ENCODE measurements at regions not wholly inside any gene's neighbourhood (a gene's known extent, or its start where the extent isn't known, plus 50 kb on each side); places are given as distances from the start of the nearest gene placed in this dataset.

DNA sequence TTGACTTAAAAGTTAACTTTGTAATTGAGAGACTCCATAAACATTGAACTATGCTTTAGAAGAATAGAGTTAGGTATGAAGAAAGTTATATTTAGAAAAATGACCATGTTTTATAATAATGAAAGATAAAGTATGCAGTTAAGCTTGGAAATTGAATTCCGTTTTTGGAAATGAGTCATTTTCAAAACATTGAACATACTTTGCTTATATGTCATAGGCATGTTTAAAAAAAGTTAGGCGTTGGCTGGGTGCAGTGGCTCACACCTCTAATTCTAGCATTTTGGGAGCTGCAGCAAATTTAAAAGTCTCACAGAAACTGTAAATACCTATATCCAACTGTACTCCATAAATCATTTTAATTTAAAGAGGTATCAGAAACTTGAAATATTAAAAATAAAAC lies 607.4 kb downstream of the CBLN2 start:
- H3K4me3 ChIP-seq (ENCODE audit: low read depth, poor library complexity, severe bottlenecking): no peak overlapping the region
- 42 to 58% methylated on average over 2 of the region's 2 CpGs for WGBS, 2 donors
- TF ChIP-seq POLR2A (IDR thresholded peaks at IDR 0.05): no peak
- TF ChIP-seq, protein P1, sequence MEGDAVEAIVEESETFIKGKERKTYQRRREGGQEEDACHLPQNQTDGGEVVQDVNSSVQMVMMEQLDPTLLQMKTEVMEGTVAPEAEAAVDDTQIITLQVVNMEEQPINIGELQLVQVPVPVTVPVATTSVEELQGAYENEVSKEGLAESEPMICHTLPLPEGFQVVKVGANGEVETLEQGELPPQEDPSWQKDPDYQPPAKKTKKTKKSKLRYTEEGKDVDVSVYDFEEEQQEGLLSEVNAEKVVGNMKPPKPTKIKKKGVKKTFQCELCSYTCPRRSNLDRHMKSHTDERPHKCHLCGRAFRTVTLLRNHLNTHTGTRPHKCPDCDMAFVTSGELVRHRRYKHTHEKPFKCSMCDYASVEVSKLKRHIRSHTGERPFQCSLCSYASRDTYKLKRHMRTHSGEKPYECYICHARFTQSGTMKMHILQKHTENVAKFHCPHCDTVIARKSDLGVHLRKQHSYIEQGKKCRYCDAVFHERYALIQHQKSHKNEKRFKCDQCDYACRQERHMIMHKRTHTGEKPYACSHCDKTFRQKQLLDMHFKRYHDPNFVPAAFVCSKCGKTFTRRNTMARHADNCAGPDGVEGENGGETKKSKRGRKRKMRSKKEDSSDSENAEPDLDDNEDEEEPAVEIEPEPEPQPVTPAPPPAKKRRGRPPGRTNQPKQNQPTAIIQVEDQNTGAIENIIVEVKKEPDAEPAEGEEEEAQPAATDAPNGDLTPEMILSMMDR (IDR thresholded peaks at IDR 0.05): no peak
- intact Hi-C loops (cut with DNase I; ENCODE audit: low total_unique reads): no loop called here
- no peak for DNase-seq (ENCODE audit: low spot score in 2 of 2)

DNA sequence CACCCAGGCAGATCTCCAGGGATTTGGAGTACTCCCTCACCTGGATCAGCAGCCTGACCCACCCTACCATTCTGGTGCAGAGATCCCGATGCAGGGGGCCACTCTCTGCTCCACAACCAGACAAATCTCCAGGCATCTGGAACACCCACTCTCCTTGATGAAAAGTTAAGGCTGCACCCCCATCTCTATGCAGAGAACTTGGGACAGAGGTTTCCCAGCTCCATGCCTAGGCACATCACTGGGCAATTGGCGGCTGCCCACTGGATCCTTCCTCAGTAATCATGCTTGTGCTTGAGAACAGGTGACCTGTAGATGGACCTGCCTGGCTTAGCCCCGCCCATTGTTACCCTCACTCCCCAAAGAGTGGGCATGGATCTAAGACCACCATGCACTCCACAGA lies 624.9 kb downstream of the CBLN2 start:
- WGBS, 2 donors: 87 to 91% methylated on average over 3 of the region's 3 CpGs
- TF ChIP-seq, protein P1 (IDR thresholded peaks at IDR 0.05): no peak
- no peak for TF ChIP-seq POLR2A (IDR thresholded peaks at IDR 0.05)
- no peak overlapping the region for H3K4me3 ChIP-seq (ENCODE audit: low read depth, poor library complexity, severe bottlenecking)
- intact Hi-C loops (cut with DNase I; ENCODE audit: low total_unique reads): no loop called here
- no peak for DNase-seq (ENCODE audit: low spot score in 2 of 2)

DNA sequence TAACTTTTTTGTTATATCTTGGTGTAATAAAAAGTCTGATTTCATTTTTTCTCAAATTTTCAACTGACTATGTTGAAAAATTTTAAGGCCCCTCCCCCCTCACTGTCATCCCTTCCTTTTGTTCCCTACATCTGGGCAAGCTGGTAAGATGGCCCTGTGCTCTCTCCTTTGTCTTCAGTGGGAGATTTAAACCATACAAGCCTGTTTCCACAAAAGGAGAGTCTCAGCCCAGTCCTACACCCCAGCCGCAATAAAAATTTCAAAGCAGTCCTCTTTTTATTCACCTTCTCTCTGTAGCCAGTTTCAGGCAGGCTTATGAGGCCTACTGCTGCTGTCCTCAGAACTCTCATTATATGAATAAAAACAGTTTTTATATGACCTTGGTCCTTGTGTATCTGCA lies 630.5 kb downstream of the CBLN2 start:
- 87 to 88% methylated on average over 1 of the region's 1 CpG for WGBS, 2 donors
- TF ChIP-seq, protein P1 (IDR thresholded peaks at IDR 0.05): no peak
- TF ChIP-seq POLR2A (IDR thresholded peaks at IDR 0.05): no peak
- no peak overlapping the region for H3K4me3 ChIP-seq (ENCODE audit: low read depth, poor library complexity, severe bottlenecking)
- intact Hi-C loops (cut with DNase I; ENCODE audit: low total_unique reads): no loop called here
- DNase-seq (ENCODE audit: low spot score in 2 of 2): no peak

DNA sequence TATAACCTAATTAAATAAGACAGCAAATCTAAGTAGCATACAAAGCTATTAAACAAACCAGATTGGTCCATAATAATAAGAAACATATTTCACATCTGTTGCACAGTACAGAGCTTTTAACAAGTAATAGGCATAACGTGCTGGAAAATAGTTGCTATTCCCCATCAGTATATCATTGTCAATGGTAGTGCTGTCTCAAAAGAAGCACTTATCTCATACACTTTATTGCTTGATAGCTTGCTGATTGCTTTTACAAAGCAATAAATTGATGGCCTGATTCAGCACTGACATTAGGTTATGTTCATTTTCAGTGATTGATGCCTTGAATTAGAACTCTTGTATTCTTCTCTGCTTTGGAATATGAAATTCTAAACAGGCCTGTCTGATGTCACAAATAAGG lies 641.7 kb downstream of the CBLN2 start:
- no peak overlapping the region for H3K4me3 ChIP-seq (ENCODE audit: low read depth, poor library complexity, severe bottlenecking)
- WGBS, 2 donors: 30 to 50% methylated on average over 1 of the region's 1 CpG
- intact Hi-C loops (cut with DNase I; ENCODE audit: low total_unique reads): no loop called here
- DNase-seq (ENCODE audit: low spot score in 2 of 2): no peak
- TF ChIP-seq, protein P1 (IDR thresholded peaks at IDR 0.05): no peak
- no peak for TF ChIP-seq POLR2A (IDR thresholded peaks at IDR 0.05)

DNA sequence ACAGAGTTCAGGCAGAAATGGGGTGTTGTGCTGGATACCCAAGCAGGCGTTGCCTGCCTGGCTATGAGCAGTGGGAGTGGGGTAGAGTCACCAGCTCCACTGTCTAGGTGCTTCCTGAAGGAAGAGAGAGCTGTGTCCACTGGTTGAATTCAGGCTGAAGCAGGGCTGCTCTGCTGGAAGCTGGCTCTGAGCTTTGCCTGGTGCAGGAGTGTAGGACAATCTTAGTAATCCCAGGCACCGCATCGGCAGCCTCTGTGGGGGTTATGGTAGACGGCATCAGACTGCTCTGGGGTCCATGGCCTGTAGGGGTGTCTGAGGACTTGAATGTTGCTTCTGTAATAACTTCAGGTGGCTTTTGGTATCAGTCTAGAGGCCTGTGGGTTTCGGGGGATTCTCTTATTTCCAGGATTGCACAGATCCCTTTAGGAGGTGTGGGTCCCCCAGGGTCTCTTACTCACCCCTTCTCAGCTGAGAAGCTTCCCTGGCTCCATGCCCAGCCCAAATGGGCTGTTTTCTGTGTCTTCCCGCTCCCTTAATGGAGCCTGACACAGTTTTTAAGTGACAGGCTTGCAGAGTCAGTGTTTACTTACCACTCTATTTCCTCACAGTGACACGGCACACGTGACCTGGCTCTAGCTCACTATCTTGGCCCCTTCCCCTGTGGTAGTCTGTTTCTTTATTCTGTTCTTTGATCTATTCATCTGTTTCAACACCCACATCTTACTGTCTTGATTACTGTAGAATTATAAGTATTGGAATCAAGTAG lies 644.3 kb downstream of the CBLN2 start:
- intact Hi-C loops (cut with DNase I; ENCODE audit: low total_unique reads): no loop called here
- TF ChIP-seq POLR2A (IDR thresholded peaks at IDR 0.05): no peak
- TF ChIP-seq, protein P1 (IDR thresholded peaks at IDR 0.05): no peak
- WGBS, 2 donors: 75 to 77% methylated on average over 7 to 8 of the region's 8 CpGs
- DNase-seq (ENCODE audit: low spot score in 2 of 2): no peak
- no peak overlapping the region for H3K4me3 ChIP-seq (ENCODE audit: low read depth, poor library complexity, severe bottlenecking)

DNA sequence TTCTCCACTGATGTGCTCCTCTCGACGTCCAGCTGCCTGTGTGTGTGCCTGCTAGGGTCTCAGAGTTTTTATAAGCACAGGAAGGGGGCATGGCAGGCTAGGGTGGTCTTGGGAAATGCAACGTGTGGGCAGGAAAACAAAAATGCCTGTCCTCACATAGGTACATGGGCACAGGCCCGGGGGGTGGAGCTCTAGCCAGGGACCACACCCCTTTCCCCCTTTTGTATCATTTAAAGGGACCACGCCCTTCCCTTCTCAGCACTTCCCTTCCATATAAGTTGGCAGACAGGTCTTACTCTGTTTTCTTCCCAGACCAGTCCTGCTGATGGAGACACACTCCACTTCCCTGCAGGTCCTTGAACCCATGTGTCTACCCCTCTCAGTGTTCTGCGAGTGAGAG lies 645.0 kb downstream of the CBLN2 start:
- 73 to 76% methylated on average over 6 of the region's 6 CpGs for WGBS, 2 donors
- TF ChIP-seq, protein P1 (IDR thresholded peaks at IDR 0.05): no peak
- TF ChIP-seq POLR2A (IDR thresholded peaks at IDR 0.05): no peak

More for the DNA sequence above, 645.0 kb downstream of the CBLN2 start:
- no peak overlapping the region for H3K4me3 ChIP-seq (ENCODE audit: low read depth, poor library complexity, severe bottlenecking)
- DNase-seq (ENCODE audit: low spot score in 2 of 2): no peak
- intact Hi-C loops (cut with DNase I; ENCODE audit: low total_unique reads): no loop called here
